DMS153 treated with DMSO at 0.1 percent for 48 hours (cell line): ENCODE measurements at regions not wholly inside any gene's neighbourhood (a gene's known extent, or its start where the extent isn't known, plus 50 kb on each side); places are given as distances from the start of the nearest gene placed in this dataset.
A peak's percentile ranks its signal among the peaks of the same experiment; 100 is the strongest.

Experiments used
- DNase-seq: peaks from one replicate; lab custom pipeline; 2025; ENCODE audit not compliant: unreplicated experiment; lab: John Stamatoyannopoulos, UW

DNA sequence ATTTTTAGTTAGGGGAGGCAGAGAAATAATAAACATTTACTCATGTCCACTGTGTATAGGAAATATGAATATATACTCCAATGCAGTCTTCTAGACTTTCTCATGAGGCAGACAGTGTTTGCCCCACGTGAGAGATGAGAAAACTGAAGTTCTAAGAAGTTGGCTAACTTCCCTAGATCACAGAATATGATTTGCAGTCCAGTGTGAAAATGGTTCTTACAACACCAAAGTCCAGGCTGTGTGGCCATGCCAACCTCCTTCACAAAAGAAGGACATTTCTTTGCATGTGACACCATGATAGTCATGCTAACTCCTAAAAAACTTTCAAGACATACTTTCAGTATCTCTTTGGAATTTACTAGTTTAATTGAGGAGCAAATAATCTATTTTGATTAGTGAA lies 143.7 kb downstream of the IRS1 start:
- DNase-seq = no peak

DNA sequence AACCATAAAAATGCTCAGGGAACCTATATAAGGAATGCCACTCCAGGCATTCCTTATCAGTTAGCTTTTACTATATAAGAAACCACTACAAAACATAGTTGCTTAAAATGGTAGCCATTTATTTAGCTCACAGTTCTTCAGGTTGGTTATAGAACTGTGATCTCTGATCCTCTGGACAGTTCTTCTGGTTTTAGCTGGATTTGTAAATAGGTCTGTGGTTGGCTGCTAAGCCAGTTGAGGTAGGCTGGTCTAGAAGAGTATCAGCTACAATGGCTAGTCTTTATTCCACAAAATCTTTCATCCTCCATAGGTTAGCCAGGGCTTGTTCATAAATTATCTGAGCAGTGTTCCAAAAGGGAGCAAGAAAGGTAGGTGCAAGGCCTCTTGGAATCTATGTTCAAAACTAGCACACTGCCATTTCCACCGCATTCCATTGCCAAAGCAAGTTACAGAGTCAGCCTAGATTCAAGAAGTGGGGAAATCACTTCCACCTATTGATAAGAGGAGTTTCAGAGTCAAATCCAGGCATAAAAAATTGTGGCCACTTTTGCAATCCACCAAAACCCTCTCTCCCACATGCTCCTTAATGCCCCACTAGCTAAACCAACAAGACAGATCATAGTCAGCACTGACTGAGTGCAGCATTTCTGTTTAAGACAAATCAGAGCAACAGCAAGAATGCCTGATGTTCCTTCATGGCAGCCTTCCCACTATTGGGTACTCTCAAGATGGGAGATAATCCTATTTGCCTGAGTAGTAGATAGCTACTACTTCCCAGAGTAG lies 146.4 kb downstream of the IRS1 start:
- DNase-seq = no peak

DNA sequence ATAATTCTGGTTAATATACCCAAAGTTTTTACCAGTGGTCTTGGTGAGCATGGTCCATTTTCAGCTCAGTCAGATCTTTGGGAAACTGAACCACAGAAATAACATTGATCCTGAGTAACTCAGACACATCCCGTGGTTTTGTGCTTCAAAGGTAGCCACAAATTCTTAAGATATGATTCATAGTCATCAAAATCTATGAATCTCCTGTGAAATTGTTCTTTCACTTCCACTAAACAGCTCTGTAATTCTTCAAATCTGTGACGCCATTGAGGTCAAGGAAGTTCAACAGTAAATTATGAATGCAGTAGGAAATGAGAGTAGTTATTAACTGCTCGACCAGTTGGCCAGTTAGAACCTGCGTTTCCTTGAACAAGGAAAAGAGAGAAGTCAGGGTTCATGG lies 147.3 kb downstream of the IRS1 start:
- DNase-seq = no peak

DNA sequence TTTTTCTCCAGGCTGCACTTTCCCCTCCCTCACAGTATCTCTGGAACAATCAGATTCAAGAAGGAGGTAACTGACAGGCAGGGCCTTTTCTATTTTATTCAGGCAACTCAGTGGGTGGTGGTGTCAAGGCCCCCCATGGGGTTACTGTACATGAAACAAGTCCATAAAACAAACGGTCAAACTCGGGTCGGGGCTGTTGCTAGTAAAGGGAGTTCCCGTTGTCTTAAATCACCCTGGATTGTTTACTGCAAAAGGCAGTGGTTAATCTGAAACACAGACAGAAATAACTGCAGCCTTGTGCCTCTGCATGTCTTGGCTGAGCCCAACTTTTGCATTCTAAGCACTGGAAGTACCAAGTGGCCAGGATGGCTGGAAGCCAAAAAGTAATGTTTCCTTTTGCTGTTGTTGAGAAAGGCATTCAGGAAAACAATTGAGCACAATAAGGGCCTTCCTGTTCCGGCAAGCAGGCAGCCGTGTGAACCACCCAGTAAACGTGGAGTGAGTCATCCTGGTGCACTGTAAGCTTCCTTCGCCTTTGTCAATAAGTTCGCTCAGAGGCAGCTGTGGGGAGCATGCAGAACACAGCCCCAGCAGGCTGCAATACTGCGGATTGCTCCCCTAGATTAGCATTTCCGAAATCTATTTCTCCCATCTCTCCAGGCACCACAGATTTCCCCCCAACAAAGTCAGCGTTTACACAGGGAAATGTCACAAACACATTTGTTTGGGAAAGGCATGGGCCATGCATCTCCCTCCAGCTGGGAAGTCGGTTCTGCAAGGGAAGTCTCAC lies 149.6 kb downstream of the IRS1 start:
- DNase-seq = peak; percentile 81

DNA sequence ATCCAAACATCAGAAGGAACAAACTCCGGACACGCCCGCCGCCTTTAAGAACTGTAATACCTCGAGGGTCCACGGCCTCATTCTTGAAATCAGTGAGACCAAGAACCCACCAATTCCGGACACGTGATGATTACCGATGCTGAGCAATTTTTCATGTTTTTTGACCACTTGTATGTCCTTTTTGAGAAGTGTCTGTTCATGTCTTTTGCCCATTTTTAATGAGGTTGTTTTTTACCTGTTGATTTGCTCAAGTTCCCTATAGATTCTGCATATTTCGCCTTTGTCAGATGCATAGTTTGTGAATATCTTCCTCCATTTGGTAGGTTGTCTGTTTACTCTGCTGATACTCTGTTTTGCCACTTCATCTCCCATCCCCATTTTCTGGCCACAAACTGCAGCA lies 150.4 kb downstream of the IRS1 start:
- DNase-seq = no peak

DNA sequence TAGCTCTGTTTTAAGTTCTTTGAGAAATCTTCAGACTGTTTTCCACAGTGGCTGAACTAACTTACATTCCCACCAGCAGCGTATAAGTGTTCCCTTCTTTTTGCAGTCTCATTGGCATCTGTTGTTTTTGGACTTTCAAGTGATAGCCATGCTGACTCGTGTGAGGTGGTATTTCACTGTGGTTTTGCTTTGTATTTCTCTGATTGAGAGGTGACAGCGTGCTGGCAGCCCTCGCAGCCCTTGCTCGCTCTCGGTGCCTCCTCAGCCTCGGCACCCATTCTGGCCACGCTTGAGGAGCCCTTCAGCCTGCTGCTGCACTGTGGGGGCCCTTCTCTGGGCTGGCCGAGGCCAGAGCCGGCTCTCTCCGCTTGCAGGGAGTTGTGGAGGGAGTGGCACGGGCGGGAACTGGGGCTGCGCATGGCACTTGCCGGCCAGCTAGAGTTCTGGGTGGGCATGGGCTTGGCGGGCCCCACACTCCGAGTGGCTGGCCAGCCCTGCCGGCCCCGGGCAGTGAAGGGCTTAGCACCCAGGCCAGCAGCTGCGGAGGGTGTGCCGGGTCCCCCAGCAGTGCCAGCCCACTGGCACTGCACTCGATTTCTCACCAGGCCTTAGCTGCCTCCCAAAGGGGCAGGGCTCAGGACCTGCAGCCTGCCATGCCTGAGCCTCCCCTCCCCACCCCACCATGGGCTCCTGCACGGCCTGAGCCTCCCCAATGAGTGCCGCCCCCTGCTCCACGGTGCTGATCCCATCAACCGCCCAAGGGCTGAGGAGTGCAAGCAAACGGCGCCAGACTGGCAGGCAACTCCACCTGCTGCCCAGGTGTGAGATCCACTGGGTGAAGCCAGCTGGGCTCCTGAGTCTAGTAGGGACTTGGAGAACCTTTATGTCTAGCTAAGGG lies 151.8 kb downstream of the IRS1 start:
- no peak for DNase-seq

DNA sequence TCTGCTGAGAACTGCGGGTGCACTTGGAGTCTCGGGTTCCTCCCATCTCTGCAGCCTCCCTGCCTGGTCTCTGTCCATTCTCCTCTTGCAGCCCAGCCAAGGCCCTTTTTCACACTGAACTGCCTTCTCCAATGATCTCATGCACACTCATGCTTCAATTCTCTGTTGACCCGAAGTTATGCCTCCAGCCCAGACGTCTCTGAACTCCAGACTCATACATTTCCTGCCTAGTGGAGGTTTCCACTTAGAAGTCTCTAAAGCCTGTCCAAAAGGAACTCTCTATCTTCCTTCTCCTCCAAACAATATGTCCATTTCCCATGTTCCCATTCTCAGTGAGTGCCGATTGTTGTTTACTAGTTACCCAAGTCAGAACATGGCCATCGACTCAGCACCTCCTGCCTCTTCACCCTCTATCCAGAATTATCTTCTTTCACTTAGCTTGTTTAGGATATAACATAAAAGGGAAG lies 155.2 kb downstream of the IRS1 start:
- no peak for DNase-seq

DNA sequence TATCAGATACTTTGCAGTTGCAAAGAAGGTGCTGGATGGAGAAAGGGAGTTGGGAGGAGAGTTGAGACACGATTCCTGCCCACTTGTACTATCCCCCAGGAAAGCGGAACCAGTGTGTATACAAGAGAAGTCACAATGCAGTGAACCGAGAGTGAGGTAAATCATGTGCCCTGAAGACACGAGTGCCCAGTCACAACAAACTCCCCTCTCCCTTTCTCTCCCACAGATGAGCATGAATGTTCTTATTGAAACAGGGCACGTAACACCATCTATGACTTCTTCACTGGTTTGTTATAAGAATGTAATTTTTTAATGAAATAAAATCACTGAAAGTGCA lies 155.7 kb downstream of the IRS1 start:
- DNase-seq = no peak

DNA sequence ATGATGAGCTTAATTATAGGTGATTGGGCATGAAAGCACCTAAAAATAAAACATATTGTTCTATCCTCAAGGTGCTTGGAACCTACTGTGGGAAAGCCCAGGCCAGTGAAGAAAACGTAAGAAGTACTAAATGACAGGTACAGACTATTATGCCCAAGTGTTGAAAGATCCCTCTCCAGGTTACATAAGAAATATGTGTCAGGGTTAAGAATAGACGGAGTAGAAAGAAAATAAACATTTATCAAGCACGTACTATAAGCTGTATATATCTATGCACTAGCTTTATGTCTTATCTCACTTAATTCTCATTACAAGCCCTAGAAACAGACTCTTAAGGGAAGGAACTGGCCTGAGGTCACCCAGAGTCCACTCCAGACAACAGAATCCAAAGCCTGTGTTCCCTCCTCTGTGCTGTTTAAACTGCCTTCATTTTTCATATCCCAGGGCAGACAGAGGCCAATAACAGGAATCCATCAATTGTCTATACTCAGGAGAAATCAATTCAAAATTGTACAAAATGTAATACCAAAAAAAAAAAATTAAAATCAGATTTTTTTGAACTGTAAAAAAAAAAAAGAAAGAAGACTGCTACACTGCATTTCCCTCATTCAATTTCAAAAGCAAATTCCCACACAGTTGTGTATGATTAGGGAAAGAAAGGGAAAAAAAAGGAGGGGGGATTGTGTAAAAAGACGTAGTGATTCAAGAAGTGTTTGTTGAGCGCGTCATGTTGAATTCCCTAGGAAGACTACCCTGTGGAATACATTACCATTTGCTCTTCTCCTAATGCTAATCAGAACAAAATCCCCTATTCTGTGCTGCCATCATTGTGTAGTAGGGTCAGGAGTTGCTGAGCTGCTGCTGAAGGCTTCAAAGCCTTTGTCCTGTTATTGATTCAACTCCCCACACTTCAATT lies 156.3 kb downstream of the IRS1 start:
- DNase-seq = no peak

DNA sequence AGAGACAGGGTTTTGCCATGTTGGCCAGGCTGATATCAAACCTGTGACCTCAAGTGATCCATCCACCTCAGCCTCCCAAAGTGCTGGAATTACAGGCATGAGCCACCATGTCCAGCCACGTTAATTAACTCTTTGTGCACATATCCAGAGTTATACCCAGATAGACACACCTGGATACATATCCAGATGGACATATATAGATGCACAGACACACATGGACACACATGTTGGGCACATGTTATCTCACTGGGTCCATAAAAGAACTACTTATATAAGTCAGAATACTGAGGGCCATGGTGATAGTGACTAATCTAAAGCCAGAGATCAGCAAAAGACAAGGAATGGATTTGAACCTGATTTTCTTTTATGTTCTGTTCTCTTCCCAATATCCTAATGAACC lies 158.6 kb downstream of the IRS1 start:
- DNase-seq = no peak

DNA sequence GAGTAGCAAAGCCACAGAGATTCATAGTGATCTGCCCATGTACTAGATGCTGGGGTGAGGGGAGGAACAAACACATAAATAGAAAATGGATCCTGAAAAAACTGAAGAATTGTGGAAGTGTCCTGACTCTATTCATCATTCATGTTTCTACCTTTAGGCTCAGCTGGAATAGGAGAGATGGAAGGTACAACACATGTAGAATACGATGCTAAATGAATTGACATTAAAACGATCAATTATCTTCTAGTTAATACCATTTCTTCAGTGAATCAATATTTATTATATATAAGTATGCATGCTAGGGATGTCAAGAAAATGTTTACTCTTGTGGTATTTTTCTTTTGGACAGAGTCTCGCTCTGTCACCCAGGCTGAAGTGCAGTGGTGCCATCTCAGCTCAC lies 159.1 kb downstream of the IRS1 start:
- no peak for DNase-seq

DNA sequence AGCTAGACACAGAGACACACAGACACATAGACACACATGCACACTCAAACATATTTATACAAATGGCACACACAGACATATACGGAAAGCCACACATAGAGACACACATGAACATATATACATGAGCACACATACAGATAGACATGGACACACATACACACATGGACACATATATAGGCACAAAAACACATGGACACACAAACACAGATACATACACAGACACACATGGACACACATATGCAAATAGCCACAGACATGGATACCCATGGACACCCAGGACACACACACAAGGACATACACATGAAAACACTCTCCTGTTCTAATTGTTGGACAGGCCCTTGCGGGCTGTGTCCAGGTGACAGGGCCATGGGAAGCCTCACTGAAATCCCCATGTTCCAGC lies 160.1 kb downstream of the IRS1 start:
- DNase-seq = no peak

DNA sequence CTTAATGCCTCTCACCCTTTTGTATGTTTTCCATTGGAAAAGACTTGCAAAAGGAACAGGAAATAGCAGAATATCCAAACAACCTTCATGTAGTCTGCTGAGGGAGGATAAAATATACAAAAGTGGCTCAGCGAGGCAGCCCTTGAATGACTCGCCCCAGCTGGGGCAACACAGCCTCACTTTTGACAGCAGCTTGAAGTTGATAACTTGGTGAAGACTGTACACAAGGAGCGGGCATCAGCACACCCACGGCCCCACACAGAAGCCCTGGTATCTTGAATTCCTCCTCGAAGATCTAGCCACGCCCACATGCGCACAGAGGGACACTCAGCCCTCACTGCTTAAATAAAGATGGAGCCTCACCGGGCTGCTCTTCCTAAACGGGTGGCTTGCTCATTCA lies 161.0 kb downstream of the IRS1 start:
- no peak for DNase-seq

DNA sequence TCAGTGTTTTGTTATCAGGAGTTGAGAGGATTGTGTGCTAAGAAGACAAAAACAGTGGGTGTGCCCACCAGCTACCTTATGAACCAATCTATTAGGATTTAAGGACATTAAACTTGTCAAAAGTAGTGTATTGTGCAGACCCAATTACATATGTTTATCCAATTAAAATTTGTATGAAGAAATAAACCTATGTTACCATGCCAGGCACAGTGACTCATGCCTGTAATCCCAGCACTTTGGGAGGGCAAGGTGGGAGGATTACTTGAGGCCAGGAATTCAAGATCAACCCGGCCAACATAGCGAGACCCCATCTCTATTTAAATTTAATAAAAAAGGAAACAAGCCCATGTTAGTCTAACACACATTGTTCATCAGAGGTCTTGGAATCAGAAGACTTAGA lies 162.2 kb downstream of the IRS1 start:
- DNase-seq = no peak

DNA sequence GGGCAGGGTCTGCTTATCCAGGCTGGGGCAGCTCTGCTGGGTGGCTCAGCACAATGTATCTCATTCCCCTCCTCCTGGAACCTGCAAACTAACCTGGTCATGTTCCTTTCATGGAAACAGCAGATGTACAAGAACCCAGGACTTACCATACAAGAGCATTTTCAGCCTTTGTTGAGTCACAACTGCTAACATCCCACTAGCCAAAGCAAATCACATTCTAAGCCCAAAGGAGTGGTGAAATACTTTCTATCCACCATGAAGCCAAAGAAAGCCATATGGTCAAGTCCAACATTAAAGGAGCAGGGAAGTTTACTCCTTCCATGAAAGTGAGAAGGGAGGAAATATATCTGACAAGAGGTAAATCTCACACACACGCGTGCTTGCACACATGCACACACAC lies 163.0 kb downstream of the IRS1 start:
- no peak for DNase-seq

DNA sequence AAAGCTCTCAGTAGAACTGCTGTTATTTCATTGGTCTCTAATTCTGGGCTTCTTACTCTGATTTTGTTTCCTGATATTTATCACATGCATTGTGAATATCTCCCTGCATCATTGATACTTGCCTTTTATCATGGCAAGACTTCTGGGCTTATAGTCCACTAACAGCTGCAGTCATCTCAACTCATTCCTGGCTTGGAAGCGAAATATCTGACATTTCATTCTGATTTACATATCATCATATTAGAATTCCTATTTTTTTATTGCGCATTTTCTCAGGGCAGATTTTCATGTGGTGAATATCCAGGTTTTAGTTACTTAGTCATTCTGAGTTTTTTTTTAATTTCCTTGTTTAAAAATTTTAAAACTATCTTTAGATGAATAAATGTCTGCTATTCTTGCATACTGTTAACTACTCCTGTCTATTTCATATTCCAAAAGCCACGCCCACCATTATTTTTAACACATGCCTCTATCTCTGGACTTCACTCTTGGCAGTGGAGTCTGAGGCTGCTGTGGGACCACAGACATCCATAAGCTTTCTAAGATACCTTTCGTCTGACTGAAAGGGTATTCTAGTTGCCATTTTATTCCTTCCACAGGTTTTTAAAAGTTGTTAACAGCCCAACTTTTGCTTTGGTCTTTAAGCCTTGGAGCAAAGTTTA lies 164.5 kb downstream of the IRS1 start:
- DNase-seq = no peak

DNA sequence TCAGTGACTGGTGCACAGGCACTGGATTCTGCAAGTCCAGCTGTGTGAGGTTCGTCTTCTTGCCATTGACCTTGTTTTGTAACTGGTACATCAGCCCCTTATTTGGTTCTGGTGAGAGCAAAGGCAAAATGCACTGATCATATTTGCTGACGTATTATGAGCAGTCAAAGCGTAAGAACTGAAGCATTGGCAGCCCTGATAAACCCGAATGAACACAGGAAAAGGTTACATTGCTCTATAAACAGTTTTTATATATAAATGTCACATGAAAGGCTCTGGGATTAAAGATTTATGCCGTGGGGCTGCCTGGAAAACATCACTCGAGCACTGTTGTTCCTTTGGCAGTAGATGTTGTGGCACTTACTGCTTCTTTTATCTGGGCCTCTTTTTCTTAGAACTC lies 167.9 kb downstream of the IRS1 start:
- DNase-seq = no peak

DNA sequence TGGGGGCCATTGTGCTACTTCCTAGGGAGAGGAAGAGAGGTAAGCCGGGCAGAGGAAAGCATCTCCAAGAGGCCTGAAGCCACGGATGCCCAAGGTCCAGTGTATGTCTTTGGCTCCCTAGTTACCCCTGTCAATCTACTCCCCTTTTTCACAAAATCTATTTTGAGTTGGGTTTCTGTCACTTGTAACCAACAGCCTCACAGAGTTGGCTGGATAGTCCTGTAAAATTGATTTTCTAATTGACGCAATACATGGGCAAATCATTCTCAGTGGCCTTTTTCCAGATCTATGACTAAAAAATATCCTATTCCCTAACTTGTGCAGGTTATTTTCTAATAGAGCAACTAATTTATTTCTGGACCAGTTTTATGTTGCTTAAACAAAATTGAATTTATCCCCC lies 168.4 kb downstream of the IRS1 start:
- no peak for DNase-seq

DNA sequence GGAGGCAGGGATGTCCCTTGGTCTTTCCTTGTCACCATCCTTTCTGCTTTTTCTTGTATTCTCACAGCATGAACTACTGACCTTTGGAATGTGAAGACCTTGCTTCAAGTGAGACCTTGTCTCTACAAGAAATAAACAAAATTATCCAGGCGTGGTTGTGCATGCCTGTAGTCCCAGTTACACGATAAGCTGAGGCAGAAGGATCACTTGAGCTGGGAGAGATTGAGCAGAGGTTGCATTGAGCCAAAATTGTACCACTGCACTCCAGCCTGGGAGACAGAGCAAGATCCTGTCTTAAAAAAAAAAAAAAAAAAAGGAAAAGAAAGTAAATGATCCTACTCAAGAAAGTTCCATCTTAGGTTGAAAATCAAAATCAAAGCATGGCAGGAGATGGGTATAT lies 173.7 kb downstream of the IRS1 start:
- no peak for DNase-seq
